ENCODE measurements at regions not wholly inside any gene's neighbourhood (a gene's known extent, or its start where the extent isn't known, plus 50 kb on each side); places are given as distances from the start of the nearest gene placed in this dataset.
"Not testable (repeated sequence)": the region's sequence is repeated elsewhere in the genome, so short reads cannot be mapped to it uniquely, and the experiment has no call there.

GRCh38 chr4:126182786-126183185, 868.0 kb downstream of the FAT4 start:
- no peak for DNase-seq

GRCh38 chr4:126183206-126183605, 868.5 kb downstream of the FAT4 start:
- DNase-seq, result no peak

- no peak for DNase-seq
These were observed 876.8 kb downstream of the FAT4 start for GRCh38 chr4:126191536-126191935.

DNA sequence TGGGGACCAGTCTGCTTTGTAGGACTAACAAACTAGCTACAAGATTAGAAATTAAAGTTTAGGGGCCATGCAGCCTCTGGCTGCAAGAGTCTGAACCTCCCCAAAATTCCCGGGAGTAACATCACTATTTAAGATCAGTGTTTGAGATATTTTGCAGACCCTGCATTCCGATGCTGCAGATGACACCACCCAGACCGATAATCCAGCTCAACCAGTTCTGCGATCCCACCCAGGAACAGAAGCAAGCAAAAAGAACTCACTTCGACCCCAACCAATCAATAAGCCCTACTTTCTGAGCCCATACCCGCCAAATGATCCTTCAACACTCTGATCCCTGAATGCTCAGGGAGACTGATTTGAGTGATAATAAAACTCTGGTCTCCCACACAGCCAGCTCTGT, 877.8 kb downstream of the FAT4 start:
- DNase-seq, result no peak

DNA sequence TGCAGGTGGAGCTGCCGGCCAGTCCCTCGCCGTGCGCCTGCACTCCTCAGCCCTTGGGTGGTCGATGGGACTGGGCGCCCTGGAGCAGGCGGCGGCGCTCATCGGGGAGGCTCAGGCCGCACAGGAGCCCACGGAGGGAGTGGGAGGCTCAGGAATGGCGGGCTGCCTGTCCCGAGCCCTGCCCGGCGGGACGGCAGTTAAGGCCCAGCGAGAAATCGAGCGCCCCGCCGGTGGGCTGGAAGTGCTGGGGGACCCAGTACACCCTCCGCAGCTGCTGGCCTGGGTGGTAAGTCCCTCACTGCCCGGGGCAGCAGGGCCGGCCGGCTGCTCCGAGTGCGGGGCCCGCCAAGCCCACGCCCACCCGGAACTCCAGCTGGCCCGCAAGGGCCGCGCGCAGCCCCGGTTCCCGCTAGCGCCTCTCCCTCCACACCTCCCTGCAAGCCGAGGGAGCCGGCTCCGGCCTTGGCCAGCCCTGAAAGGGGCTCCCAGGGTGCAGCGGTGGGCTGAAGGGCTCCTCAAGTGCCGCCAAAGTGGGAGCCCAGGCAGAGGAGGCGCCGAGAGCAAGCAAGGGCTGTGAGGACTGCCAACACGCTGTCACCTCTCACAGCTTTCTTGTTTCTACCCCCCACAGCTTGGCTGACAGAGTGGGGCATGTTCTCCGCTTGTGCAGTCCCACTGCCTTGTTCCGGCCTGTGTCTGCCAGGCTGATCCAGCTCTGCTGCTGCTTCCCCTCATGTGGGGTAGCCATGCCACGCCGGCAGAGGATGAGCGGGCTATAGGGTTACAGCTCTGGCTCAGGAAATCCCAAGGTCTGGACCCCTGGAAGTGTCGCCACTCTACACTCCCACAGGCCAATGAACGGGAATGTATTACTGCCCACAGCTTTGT, 886.7 kb downstream of the FAT4 start:
- not testable (repeated sequence) for DNase-seq

DNA sequence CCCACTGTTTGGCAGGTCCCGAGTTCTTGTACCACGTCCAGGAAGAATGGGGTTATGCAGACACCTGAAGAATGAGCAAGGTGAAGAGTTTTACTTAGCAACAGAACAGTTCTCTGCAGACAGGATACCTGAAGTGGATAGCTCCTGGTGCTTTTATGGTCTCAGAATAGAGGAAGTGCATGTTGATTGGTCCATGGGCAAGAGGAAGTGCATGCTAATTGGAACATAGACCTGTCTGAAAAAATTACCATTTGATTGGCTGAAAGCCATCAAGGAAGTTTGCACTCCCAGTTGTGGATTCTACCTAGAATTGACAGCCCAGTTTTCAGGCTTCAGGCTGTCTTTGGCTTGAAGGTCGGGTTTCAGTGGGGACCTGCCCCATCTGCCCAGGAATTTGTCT, 887.5 kb downstream of the FAT4 start:
- no peak for DNase-seq

- no peak for DNase-seq
These were observed 893.2 kb downstream of the FAT4 start for GRCh38 chr4:126207910-126208309.

DNA sequence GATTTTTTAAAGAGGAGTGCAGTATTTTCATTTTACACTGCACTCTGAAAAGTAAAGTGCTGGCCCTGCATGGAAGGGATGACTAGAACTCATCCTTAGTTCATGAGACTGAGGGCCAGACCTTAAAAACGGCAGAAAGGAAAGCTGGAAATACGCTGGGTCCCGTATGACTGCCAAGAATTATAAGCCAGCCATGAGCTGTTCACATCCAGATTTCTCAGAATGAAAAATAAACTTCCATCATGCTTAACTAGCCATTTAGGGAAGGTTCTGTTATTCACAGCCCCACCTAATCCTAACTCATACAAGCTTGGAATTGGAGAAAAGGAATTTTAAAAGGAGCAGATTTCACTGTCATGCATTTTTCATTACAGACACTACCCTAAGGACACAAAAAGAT, 894.4 kb downstream of the FAT4 start:
- no peak for DNase-seq

- no peak for DNase-seq
These were observed 899.2 kb downstream of the FAT4 start for GRCh38 chr4:126213996-126214395.

- DNase-seq, result no peak
These were observed 901.0 kb downstream of the FAT4 start for GRCh38 chr4:126215759-126216158.

- DNase-seq, result no peak
These were observed 901.9 kb downstream of the FAT4 start for GRCh38 chr4:126216611-126217010.

GRCh38 chr4:126221282-126221681, 906.5 kb downstream of the FAT4 start:
- no peak for DNase-seq

DNA sequence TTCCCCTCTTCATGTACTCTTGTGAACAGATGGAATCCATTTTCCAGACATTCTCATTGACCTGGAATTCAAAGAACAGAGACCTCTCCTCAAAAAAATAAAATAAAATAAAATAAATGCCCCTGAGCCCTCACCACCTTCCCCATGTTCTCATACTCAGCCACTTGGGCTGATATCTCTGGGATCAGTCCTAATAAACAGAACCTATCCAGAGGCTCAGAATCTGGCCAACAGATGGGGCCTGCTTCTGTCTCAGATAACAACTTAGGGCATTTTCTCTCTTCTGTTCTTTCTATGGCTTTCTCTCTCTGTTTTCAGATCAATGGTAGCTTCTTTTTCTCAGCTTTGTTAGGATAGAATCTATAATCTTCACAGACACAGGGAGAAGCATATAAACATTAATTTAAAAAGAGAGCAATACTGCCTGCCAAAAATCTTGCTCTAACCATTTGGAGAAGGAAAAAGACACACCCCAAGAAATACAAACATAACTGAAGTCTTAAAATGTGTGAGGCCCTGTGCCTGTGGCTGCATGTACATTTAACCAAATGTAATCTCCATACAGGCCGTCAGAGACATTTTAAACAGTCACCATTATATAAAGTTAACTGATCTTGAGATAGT, 907.1 kb downstream of the FAT4 start:
- DNase-seq, result no peak

- peak; percentile 32 for DNase-seq
These were observed 909.1 kb downstream of the FAT4 start for GRCh38 chr4:126223784-126224407.

- DNase-seq, result no peak
These were observed 912.7 kb downstream of the FAT4 start for GRCh38 chr4:126227428-126227827.

DNA sequence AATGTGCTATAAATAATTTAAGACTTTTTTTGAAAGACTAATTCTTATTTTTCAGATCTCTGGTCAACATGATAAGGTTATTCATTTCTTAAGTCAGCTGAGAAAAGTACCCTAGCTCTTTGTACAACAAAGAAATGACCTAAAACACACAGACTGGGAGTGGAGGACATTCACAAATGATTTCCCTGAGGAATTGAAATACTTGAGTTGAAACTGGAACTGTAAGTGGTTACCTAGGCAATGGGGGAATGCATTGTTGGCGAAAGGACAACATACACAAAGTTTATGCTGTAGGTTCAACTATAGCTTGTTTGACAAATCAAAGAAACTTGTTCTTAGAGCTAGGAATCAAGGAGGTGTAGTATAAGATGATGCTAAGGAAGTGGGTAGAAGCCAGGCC, 915.5 kb downstream of the FAT4 start:
- peak; percentile 42 for DNase-seq

DNA sequence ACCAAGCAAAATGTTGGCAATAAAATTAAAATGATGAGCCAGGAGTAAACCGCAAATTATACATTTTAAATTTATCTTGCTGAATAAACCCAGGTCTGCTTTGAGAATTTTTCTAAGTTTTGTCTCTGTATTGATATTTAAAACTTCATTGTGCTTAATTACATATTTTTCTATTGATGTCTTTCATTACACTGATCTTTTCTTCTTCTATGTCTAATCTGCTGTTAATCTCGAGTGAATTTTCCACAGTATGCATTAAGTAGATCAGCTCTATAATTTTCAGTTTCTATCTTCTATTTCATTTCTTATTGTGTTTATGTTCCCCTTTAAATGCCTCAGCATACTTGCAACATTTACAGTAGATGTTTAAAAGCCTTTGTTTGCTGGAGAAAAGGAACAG, 918.7 kb downstream of the FAT4 start:
- DNase-seq, result no peak

DNA sequence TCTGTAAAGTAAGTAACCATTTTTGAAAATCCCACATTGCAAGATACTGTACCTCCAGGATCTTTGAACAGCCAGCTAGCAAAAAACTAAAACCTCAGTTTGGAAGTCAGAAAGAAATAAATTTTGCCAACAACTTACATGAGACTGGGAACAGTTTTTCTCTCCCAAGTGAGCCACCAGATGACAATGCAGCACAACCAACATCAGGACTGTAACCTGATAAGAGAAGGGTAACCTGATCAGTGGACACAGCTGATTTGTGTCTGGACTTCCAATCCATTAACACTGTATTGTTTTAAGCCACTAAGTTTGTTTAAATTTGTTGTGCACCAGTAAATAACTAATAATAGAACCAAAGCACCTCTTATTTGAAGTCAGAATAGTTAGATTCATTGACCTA, 923.3 kb downstream of the FAT4 start:
- DNase-seq, result no peak

DNA sequence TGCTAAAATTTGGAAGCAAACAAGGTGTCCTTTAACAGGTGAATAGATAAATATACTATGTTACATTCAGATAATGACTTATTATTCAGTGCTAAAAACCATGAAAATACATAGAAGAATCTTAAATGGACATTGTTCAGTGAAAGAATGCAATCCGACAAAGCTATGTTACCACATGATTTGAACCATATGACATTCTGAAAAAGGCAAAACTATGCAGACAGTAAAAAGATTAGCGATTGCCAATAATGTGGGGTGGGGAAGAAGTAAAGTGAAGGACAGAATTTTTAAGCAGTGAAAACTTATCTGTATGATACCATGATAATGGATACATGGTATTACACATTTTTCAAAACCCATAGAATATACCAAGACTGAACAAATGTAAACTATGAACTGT, 926.9 kb downstream of the FAT4 start:
- peak; percentile 37 for DNase-seq

GRCh38 chr4:126242679-126243390, 928.1 kb downstream of the FAT4 start:
- no peak for DNase-seq

DNA sequence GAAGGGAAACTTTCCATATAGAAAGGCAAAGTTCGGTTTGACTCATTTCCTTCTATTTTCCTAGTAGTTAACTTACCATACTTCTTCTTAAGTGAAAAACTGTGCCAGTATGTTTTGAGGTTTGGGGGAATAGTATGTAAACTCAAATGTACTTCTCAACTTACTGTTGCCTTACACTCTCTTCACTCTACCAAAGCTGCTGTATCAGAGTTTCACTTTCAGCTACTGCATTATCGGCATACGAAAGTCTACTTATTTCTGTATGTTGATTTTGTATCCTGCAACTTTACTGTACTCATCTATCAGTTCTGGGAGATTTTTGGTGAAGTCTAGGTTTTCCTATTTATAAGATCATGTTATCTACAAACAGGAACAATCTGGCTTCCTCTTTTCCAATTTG, 932.7 kb downstream of the FAT4 start:
- DNase-seq, result no peak

GRCh38 chr4:126250006-126250405, 935.3 kb downstream of the FAT4 start:
- no peak for DNase-seq

- no peak for DNase-seq
These were observed 936.4 kb downstream of the FAT4 start for GRCh38 chr4:126251169-126251568.

Data from fibroblast of skin of right biceps (primary cell).